H1 (cell line): ENCODE measurements at regions not wholly inside any gene's neighbourhood (a gene's known extent, or its start where the extent isn't known, plus 50 kb on each side); places are given as distances from the start of the nearest gene placed in this dataset.

ENCODE experiments used
- EGR1 ChIP-seq: IDR thresholded peaks from 2 replicates; pipeline ENCODE4 v1.6.1; 2011; ENCODE audit warnings: low read depth, low read length, borderline replicate concordance
- EZH2 ChIP-seq: fragments of 200-600 bp; sonication (generic); IDR thresholded peaks from 2 replicates; pipeline ENCODE4 v1.7.1; 2012; ENCODE audit warnings: low read depth, mild to moderate bottlenecking, moderate library complexity, low read length, inconsistent platforms; ENCODE audit not compliant: severe bottlenecking
- GTF2F1 ChIP-seq: IDR thresholded peaks from 2 replicates; pipeline ENCODE4 v1.6.1; 2012; ENCODE audit warnings: low read depth, low read length, improper control_type of control experiment, borderline replicate concordance
- POLR2AphosphoS5 ChIP-seq: IDR thresholded peaks from 2 replicates; pipeline ENCODE4 v1.6.1; 2011; ENCODE audit warnings: low read depth, low read length
- RFX5 ChIP-seq: IDR thresholded peaks from 2 replicates; pipeline ENCODE4 v1.6.1; 2011; ENCODE audit warnings: low read depth, low read length, improper control_type of control experiment, borderline replicate concordance
- TAF1 ChIP-seq: IDR thresholded peaks from 2 replicates; pipeline ENCODE4 v1.6.1; 2011; ENCODE audit warnings: mild to moderate bottlenecking, low read depth, low read length
- TF ChIP-seq, protein P1 (sequence below), 3 experiments: IDR thresholded peaks; 1 replicate in 2 of 3; 2 replicates in 1 of 3; pipeline versions ENCODE4 v1.5.1 to v1.6.1; 2011; ENCODE audit warnings: low read length in 3 of 3, mild to moderate bottlenecking in 3 of 3, inconsistent platforms in 2 of 3, low read depth in 1 of 3, moderate library complexity in 1 of 3; ENCODE audit not compliant: insufficient read depth in 1 of 3; ENCODE audit errors: control extremely low read depth in 1 of 3

DNA sequence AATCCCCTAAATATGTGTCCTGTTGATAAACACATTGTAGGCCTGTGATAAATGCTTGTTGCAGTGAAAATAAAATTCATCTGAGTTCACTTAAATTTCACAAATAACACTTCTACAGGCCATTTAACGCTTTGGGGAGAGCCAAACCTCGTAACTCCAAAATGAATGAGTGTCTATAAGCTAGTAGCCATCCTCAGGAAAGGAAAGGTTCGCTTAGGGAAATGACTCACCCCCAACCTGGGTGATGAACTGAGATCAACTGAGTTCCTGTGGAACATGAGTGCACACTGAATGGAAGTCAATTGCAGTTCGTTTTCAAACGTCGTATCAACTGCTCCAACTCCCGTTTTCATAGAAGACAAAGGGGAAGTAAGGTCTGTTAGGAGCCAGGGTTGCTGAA lies 527.6 kb upstream of the ID2 start:
- TF ChIP-seq EZH2 (no peak), RFX5 (no peak), POLR2AphosphoS5 (no peak), TAF1 (no peak), GTF2F1 (no peak), EGR1 (no peak)
- TF ChIP-seq, protein P1, sequence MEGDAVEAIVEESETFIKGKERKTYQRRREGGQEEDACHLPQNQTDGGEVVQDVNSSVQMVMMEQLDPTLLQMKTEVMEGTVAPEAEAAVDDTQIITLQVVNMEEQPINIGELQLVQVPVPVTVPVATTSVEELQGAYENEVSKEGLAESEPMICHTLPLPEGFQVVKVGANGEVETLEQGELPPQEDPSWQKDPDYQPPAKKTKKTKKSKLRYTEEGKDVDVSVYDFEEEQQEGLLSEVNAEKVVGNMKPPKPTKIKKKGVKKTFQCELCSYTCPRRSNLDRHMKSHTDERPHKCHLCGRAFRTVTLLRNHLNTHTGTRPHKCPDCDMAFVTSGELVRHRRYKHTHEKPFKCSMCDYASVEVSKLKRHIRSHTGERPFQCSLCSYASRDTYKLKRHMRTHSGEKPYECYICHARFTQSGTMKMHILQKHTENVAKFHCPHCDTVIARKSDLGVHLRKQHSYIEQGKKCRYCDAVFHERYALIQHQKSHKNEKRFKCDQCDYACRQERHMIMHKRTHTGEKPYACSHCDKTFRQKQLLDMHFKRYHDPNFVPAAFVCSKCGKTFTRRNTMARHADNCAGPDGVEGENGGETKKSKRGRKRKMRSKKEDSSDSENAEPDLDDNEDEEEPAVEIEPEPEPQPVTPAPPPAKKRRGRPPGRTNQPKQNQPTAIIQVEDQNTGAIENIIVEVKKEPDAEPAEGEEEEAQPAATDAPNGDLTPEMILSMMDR (IDR thresholded peaks at IDR 0.05; ENCODE audit: control extremely low read depth in 1 of 3, insufficient read depth in 1 of 3, low read depth in 1 of 3, low read length in 3 of 3) = no peak
